ENCODE measurements at regions not wholly inside any gene's neighbourhood (a gene's known extent, or its start where the extent isn't known, plus 50 kb on each side); places are given as distances from the start of the nearest gene placed in this dataset.
"Not testable (repeated sequence)": the region's sequence is repeated elsewhere in the genome, so short reads cannot be mapped to it uniquely, and the experiment has no call there.

DNA sequence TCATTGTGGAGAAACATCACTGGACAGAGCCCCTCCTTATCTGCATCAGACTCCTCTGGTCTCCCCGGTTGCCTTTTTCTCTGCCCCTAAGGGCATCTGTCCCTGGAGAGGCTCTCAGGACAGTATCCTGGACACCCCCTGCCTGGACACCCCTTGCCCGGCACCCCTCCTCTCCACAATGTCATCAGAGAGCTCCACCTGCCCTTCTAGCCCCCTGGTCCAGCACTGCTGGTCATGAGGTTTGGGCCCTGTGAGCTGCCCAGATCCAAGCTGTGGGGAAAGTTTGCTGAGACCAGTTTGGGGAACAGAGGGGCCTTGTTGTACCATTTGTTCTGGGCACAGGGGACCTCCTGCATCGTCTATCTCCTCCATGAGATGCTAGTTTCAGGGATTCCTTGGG, 335.2 kb downstream of the CACNA1B start:
- DNase-seq: not testable (repeated sequence)

DNA sequence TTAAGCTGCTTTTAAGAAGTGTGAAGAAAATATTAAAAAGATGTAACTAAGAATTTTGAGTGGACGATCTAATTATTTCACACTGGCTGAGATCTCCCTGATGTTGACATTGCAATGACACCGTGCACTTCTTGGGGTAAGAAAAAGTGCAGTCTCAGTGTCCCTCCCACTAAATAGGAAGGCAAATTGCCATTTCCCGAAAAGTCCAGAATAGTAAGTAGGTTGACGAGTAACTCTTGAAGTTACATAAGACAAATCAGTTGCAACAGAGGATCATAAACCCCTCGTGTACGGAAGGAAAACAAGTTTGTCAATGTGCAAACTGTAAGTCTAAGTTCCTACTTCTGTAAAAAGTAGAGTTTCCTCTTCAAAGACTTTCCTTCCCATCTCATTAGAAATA, 336.2 kb downstream of the CACNA1B start:
- not testable (repeated sequence) for DNase-seq

DNA sequence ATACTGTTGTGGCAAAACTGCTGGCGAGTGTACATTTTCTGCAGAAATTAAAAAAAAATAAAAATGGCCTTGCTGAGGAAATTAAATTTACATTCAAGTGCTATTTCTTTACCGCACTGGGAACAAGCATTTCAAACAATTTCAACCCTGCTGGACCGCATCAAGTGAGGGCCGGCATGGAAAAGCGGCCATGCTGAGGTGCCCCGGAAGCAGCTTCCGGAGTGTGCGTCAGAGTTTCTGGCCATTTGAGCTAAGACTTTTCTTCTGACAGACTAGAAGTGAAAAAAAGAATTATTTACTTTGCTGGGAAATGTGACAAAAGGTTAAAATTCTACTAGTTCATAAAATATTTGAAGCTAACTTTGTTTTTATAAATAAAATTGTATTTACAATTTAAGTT, 337.0 kb downstream of the CACNA1B start:
- DNase-seq: not testable (repeated sequence)

DNA sequence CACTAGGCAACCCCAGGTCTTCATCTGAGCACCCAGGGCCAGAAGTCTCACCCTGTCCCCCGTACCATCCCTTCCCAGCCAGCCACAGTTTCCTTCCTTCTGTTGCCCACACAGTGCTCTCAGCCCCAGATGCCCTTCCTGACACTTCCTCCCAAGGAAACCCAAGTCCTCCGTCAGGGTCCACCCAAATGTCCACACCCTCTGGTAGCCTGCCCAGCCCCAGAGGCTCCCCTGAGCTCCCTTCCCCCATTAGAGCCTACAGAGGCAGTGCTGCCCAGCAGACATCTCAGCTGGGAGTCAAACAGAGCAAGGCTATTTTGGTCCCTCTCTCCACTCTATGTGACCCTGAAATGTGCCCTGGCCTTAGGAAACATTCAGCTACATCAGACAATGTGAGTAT, 338.0 kb downstream of the CACNA1B start:
- not testable (repeated sequence) for DNase-seq

DNA sequence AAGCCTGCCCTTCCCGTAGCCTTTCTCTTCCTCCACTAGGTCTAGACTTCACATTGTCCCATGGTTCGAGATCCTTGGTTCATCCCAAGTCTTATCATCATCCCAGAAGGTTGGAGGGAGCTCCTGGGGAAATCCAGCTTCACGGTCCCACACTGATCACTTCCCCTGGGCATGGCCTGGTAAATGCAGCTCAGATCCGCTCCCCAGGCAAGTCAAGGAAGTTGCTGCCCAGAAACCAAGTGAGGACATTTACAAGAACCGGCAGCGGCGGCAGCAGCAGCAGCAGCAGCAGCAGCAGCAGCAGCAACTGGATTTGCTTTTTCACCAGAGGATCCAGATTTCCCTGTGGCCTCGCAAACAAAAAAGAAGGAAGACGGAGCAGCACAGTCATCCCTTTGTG, 339.2 kb downstream of the CACNA1B start:
- DNase-seq: not testable (repeated sequence)

DNA sequence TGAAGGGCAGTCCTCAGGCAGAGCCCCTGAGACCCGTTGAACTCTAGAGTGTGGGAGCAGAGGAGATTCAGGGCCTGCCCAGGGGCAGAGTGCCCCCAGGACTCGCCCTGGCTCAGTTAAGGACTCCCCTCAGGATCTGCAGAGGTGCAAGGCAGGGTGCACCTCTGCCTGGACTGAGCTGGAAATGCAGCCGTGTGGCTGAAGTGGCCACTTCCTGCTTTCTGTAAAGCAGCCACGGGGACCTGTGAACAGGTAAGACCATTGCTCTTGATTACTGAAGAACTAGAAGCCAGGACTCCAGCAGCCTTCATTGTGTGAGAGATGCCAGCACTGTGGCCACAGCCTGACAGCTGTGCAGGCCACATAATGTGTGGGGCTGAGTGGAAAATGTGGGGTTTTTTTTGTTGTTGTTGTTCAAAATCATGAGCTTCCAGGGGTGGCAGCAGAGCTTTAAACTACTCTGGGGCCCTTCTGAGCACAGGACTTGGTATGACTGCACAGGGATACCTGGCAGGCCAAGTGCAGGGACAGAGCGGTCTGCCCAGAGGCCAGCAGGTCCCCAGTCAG, 339.8 kb downstream of the CACNA1B start:
- not testable (repeated sequence) for DNase-seq

DNA sequence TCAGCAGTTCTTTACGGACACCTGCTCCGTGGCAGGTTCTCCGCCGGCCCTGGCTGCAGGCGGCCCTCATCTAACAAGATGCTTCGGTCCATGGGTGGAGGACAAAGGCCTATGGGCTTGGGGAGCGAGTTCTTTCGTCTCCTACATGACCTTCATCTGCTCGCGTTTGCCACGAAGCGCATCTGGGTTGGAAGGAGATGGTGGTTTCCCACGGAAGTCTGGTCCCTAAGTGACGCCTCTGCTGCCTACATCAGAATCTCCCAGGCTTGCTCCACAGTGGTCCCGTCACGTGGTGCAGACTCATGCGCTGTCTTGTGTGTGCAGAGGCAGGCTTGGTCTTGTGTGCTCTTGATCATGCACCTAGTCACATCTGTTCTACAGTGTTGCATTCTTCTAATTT, 341.7 kb downstream of the CACNA1B start:
- DNase-seq: not testable (repeated sequence)

DNA sequence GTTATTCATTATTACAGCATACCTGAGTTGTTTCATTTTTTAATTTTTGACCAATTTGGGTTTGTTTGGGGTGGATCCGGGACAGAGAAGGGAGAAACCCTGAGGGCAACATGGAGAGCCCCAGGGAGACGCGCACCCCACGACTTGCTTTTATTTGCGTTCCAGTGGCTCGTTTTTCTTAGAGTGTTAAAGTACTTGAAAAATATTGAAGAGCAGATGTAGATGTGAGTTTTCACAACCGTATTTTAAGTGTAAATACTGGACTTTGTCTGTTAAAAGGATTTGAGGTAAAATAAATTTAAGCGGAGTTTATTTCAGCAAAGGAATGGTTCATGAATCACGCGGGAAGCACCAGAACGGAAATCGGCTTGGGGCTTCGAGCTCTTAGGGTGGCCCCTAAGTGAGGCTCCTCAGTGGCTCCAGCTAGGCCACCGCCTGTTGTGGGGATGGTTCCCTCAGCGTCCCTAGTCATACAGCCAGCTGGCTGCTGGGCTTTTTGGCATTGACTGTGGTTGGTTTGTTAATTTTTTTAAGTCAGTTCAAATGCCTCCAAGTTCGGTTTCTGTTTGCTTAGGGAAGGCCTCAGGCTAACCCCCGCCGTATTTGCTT, 344.0 kb downstream of the CACNA1B start:
- not testable (repeated sequence) for DNase-seq

DNA sequence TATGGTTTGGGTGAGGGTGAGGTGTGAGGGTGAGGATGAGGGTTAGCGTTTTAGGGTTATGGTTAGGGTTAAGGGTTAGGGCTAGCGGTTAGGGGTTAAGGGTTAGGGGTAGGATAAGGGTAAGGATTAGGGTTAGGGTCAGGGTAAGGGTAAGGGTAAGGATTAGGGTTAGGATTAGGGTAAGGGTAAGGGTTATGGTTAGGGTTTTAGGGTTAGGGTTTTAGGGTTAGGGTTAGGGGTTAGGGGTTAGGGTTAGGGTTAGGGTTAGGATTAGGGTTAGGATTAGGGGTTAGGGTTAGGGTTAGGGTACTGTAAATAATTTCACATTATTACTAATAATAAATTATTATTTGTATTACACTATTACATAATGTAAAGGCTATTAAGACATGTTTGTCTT, 359.5 kb downstream of the CACNA1B start:
- not testable (repeated sequence) for DNase-seq

DNA sequence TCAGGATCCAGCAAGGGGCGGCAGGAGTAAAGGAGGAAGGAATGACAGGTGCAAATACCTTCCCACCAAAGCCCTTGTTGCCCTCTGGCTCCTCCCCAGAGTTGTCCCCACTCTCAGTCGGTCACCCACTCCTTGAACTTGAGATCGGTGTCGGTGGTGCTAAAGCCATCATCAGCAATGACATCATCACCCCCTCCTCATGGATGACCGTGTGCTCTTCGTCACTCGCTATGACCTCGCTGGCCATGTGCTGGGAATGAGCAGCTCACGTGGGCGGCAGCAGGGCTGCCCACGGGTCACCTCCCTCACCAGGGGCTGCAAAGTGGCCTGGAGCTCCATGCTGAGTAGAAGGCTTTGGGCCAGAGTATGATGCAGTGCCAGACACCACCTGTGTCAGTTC, 405.3 kb downstream of the CACNA1B start:
- not testable (repeated sequence) for DNase-seq
